A549 (cell line): ENCODE measurements at regions not wholly inside any gene's neighbourhood (a gene's known extent, or its start where the extent isn't known, plus 50 kb on each side); places are given as distances from the start of the nearest gene placed in this dataset.

Experiments
- ATAC-seq, 2 experiments: fragments of 200-7000 bp in 1 of 2; fragments of >200 bp in 1 of 2; cut with Nextera tagmentation in 1 of 2; cut with Tn5 transposase in 1 of 2; 3 replicates each; pipeline versions ENCODE4 v1.8.0 to v1.9.1; 2018 to 2020; ENCODE audit warnings: mild to moderate bottlenecking in 1 of 2, moderate library complexity in 1 of 2
- CTCF ChIA-PET: fragments of 300-600 bp; sonication (Branson Sonifier 250); formaldehyde crosslinking; extraction: SDS; loops from one replicate; lab custom pipeline; 2021; ENCODE audit warnings: antibody characterized with exemption, inconsistent platforms; lab: Yijun Ruan, JAX
- POLR2A ChIA-PET: fragments of 350-600 bp; formaldehyde crosslinking; extraction: SDS; loops from one replicate; lab custom pipeline; 2021; ENCODE audit warnings: antibody characterized with exemption, inconsistent platforms; lab: Yijun Ruan, JAX
- DNase-seq, 2 experiments: peaks; one replicate each; pipeline versions ENCODE4 v3.0.0 to v3.0.0-alpha.2; 2011 to 2016; ENCODE audit warnings: low read depth in 1 of 2, low spot score in 1 of 2
- FAIRE-seq: peaks from 2 replicates; lab custom pipeline; 2011; peaks lifted over from hg19 to GRCh38; lab: Jason Lieb, UNC
- H3K27ac ChIP-seq, 2 experiments: fragments of >200 bp; sonication (Bioruptor Twin); formaldehyde crosslinking; 3 replicates each; pipeline ENCODE4 v1.5.1; 2016 to 2017
- H3K4me1 ChIP-seq: fragments of >200 bp; sonication (Bioruptor Twin); formaldehyde crosslinking; 3 replicates; pipeline ENCODE4 v1.6.1; 2016
- H3K4me2 ChIP-seq: fragments of >200 bp; sonication (Bioruptor Twin); formaldehyde crosslinking; 3 replicates; pipeline ENCODE4 v1.6.1; 2016
- H3K4me3 ChIP-seq: fragments of >200 bp; sonication (Bioruptor Twin); formaldehyde crosslinking; 3 replicates; pipeline ENCODE4 v1.5.1; 2016
- H3K9me3 ChIP-seq: fragments of >200 bp; sonication (Bioruptor Twin); formaldehyde crosslinking; 3 replicates; pipeline ENCODE4 v1.6.1; 2016
- BCL3 ChIP-seq: fragments of >200 bp; sonication (Bioruptor Twin); formaldehyde crosslinking; IDR thresholded peaks from 3 replicates; pipeline ENCODE4 v1.6.1; 2016
- CBX8 ChIP-seq: fragments of 200-600 bp; sonication (generic); IDR thresholded peaks from 2 replicates; pipeline ENCODE4 v1.6.1; 2016
- CHD4 ChIP-seq: fragments of 200-600 bp; sonication (generic); IDR thresholded peaks from 2 replicates; pipeline ENCODE4 v1.6.1; 2016; ENCODE audit warnings: antibody characterized with exemption, mild to moderate bottlenecking, borderline replicate concordance
- EHF ChIP-seq: fragments of 250-450 bp; sonication (Bioruptor Pico); IDR thresholded peaks from 2 replicates; pipeline ENCODE4 v1.5.0; 2020; ENCODE audit warnings: mild to moderate bottlenecking
- EHMT2 ChIP-seq: fragments of 200-600 bp; sonication (generic); IDR thresholded peaks from 2 replicates; pipeline ENCODE4 v1.6.1; 2016; ENCODE audit warnings: antibody characterized with exemption, low read depth, mild to moderate bottlenecking, moderate library complexity
- EP300 ChIP-seq, 2 experiments: fragments of >200 bp; sonication (Bioruptor Twin); formaldehyde crosslinking; IDR thresholded peaks; 2 replicates in 1 of 2; 3 replicates in 1 of 2; pipeline ENCODE4 v1.6.1; 2016 to 2017
- FOXS1 ChIP-seq: fragments of 250-450 bp; sonication (Bioruptor Pico); IDR thresholded peaks from 2 replicates; pipeline ENCODE4 v1.5.0; 2020; ENCODE audit warnings: mild to moderate bottlenecking, moderate library complexity
- HES2 ChIP-seq: fragments of >200 bp; sonication (Bioruptor Twin); formaldehyde crosslinking; IDR thresholded peaks from 2 replicates; pipeline ENCODE4 v1.6.1; 2016
- HEYL ChIP-seq: fragments of 250-450 bp; sonication (Bioruptor Pico); IDR thresholded peaks from 2 replicates; pipeline ENCODE4 v1.8.0; 2021; ENCODE audit warnings: mild to moderate bottlenecking, moderate library complexity
- HMGXB4 ChIP-seq: fragments of 250-450 bp; sonication (Bioruptor Pico); IDR thresholded peaks from 2 replicates; pipeline ENCODE4 v1.5.0; 2021; ENCODE audit warnings: mild to moderate bottlenecking, moderate library complexity, borderline replicate concordance
- HOXA7 ChIP-seq: fragments of 250-450 bp; sonication (Bioruptor Pico); IDR thresholded peaks from 2 replicates; pipeline ENCODE4 v1.5.0; 2020; ENCODE audit warnings: mild to moderate bottlenecking, moderate library complexity
- HOXB13 ChIP-seq: fragments of 250-450 bp; sonication (Bioruptor Pico); IDR thresholded peaks from 2 replicates; pipeline ENCODE4 v1.5.0; 2020; ENCODE audit warnings: low read depth, mild to moderate bottlenecking, moderate library complexity
- HOXB5 ChIP-seq: fragments of 250-450 bp; sonication (Bioruptor Pico); IDR thresholded peaks from 2 replicates; pipeline ENCODE4 v1.5.0; 2020; ENCODE audit warnings: mild to moderate bottlenecking, moderate library complexity
- JUN ChIP-seq, 2 experiments: fragments of >200 bp; sonication (Bioruptor Twin); formaldehyde crosslinking; IDR thresholded peaks; 2 replicates in 1 of 2; 3 replicates in 1 of 2; pipeline ENCODE4 v1.6.1; 2016 to 2017
- JUNB ChIP-seq: fragments of >200 bp; sonication (Bioruptor Twin); formaldehyde crosslinking; IDR thresholded peaks from 2 replicates; pipeline ENCODE4 v1.6.1; 2016
- KDM1A ChIP-seq: fragments of 200-600 bp; sonication (generic); IDR thresholded peaks from 2 replicates; pipeline ENCODE4 v1.6.1; 2016; ENCODE audit warnings: low read depth, mild to moderate bottlenecking
- KDM5A ChIP-seq: fragments of 200-600 bp; sonication (generic); IDR thresholded peaks from 2 replicates; pipeline ENCODE4 v1.6.1; 2016; ENCODE audit warnings: antibody characterized with exemption, mild to moderate bottlenecking
- MAFK ChIP-seq: fragments of 450-650 bp; IDR thresholded peaks from 2 replicates; pipeline ENCODE4 v1.6.1; 2014; ENCODE audit not compliant: partially characterized antibody
- POLR2AphosphoS2 ChIP-seq: conservative IDR thresholded peaks from 2 replicates; pipeline ENCODE4 v1.6.1; 2012; ENCODE audit warnings: low read length, improper control_type of control experiment, inconsistent platforms
- RAD21 ChIP-seq, 2 experiments: fragments of >200 bp in 1 of 2; sonication (Bioruptor Twin) in 1 of 2; formaldehyde crosslinking in 1 of 2; IDR thresholded peaks in 1 of 2; conservative IDR thresholded peaks in 1 of 2; 2 replicates in 1 of 2; 3 replicates in 1 of 2; pipeline ENCODE4 v1.6.1; 2012 to 2018; ENCODE audit warnings: inconsistent platforms in 1 of 2
- RCOR1 ChIP-seq: fragments of 150-350 bp; IDR thresholded peaks from 2 replicates; pipeline ENCODE4 v1.6.1; 2014; ENCODE audit warnings: antibody characterized with exemption, low read length, low read depth
- REST ChIP-seq: fragments of 200-600 bp; sonication (generic); IDR thresholded peaks from 2 replicates; pipeline ENCODE4 v1.6.1; 2016; ENCODE audit warnings: antibody characterized with exemption, mild to moderate bottlenecking, moderate library complexity
- RFX5 ChIP-seq: fragments of 450-650 bp; IDR thresholded peaks from 2 replicates; pipeline ENCODE4 v1.7.1; 2014; ENCODE audit warnings: antibody characterized with exemption, mild to moderate bottlenecking, moderate library complexity
- TP53 ChIP-seq: fragments of 250-450 bp; sonication (Bioruptor Pico); IDR thresholded peaks from 2 replicates; pipeline ENCODE4 v1.5.0; 2021; ENCODE audit warnings: mild to moderate bottlenecking, moderate library complexity
- ZFP36 ChIP-seq: fragments of 450-650 bp; IDR thresholded peaks from 2 replicates; pipeline ENCODE4 v1.6.1; 2014; ENCODE audit warnings: borderline replicate concordance; ENCODE audit not compliant: partially characterized antibody
- ZSCAN20 ChIP-seq: fragments of 250-450 bp; sonication (Bioruptor Pico); IDR thresholded peaks from 2 replicates; pipeline ENCODE4 v1.8.0; 2022; ENCODE audit warnings: mild to moderate bottlenecking, moderate library complexity
- WGBS: methylation state at CpG from one replicate; pipeline ENCODE4 v1.1.6; 2017; ENCODE audit errors: missing lambda C conversion rate; 5-methylcytosine and 5-hydroxymethylcytosine counted together
- TF ChIP-seq, protein P1 (sequence below): IDR thresholded peaks from 2 replicates; pipeline ENCODE4 v1.6.1; 2012; ENCODE audit warnings: low read depth, borderline replicate concordance

- ChIA-PET POLR2A (no interaction called here), CTCF (interaction anchor here (0.6 kb wide), 1 partner anchor 541 kb away, joined by 3 read pairs; no protein-coding TSS in a partner anchor)
- H3K4me3 ChIP-seq, result no peak overlapping the region
- H3K27ac ChIP-seq, result no peak overlapping the region
- no peak for DNase-seq
- FAIRE-seq, result no peak
- no peak for TF ChIP-seq CBX8
- TF ChIP-seq TP53 (CRISPR knock-in tag), result no peak
- no peak for TF ChIP-seq JUN (IDR thresholded peaks at IDR 0.05)
- TF ChIP-seq POLR2AphosphoS2, result no peak
- no peak for TF ChIP-seq RAD21 (conservative IDR thresholded peaks at IDR 0.05 in 1 of 2, IDR thresholded peaks at IDR 0.05 in 1 of 2)
- no peak for TF ChIP-seq HMGXB4 (CRISPR knock-in tag)
- TF ChIP-seq MAFK, result no peak
- no peak for TF ChIP-seq ZFP36
- TF ChIP-seq HES2, result no peak
- TF ChIP-seq FOXS1 (CRISPR knock-in tag), result no peak
- TF ChIP-seq ZSCAN20 (CRISPR knock-in tag), result no peak
- TF ChIP-seq HEYL, result no peak
- no peak for TF ChIP-seq HOXA7 (CRISPR knock-in tag)
- no peak for TF ChIP-seq REST
- no peak for TF ChIP-seq JUNB
- TF ChIP-seq RFX5, result no peak
- no peak for TF ChIP-seq HOXB13
- TF ChIP-seq, protein P1, sequence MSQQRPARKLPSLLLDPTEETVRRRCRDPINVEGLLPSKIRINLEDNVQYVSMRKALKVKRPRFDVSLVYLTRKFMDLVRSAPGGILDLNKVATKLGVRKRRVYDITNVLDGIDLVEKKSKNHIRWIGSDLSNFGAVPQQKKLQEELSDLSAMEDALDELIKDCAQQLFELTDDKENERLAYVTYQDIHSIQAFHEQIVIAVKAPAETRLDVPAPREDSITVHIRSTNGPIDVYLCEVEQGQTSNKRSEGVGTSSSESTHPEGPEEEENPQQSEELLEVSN, result no peak
- no peak for TF ChIP-seq EHMT2
- TF ChIP-seq KDM1A, result no peak
- 9% methylated on average over 2 of the region's 2 CpGs for WGBS
- no peak for ATAC-seq
- no peak overlapping the region for H3K4me2 ChIP-seq
- H3K4me1 ChIP-seq, result no peaks in the 10 kb centered on the region
- no peaks in the 10 kb centered on the region for H3K9me3 ChIP-seq
Measured at GRCh38 chr7:21192657-21193056, 235.2 kb upstream of the SP4 start.

DNA sequence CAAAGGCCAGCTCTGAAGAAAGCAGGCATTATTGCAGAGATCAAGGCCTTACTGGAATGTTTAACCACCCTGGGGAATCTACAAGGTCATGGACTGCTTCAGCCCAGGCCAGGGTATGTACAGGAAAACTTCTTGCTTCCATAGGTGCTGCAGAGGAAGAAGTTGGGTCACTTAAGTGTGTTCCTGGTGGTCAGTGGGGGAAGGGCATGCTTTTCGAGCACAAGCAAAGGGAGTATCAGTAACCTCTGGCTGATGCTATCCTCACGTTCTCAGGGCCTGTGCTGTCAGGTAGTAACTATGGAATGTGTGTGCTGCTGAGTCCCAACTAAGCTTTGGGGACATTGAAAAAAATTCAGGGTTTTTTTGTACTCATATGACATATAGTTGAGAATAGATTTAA, 234.0 kb upstream of the SP4 start:
- H3K9me3 ChIP-seq, result no peaks in the 10 kb centered on the region
- ChIA-PET CTCF (no interaction called here), POLR2A (no interaction called here)
- ATAC-seq, result no peak
- H3K4me1 ChIP-seq, result no peaks in the 10 kb centered on the region
- H3K27ac ChIP-seq, result no peak overlapping the region
- DNase-seq, result no peak
- WGBS, result 4% methylated on average over 2 of the region's 2 CpGs
- H3K4me3 ChIP-seq, result no peak overlapping the region
- no peak overlapping the region for H3K4me2 ChIP-seq
- FAIRE-seq, result no peak
- TF ChIP-seq HOXB5, result no peak
- TF ChIP-seq HOXA7 (CRISPR knock-in tag), result no peak
- no peak for TF ChIP-seq RCOR1
- no peak for TF ChIP-seq BCL3
- TF ChIP-seq ZFP36, result no peak
- no peak for TF ChIP-seq CHD4
- no peak for TF ChIP-seq REST
- no peak for TF ChIP-seq EHF (CRISPR knock-in tag)
- TF ChIP-seq KDM5A, result no peak
- TF ChIP-seq HES2, result no peak
- TF ChIP-seq RAD21 (conservative IDR thresholded peaks at IDR 0.05 in 1 of 2, IDR thresholded peaks at IDR 0.05 in 1 of 2), result no peak
- no peak for TF ChIP-seq TP53 (CRISPR knock-in tag)
- no peak for TF ChIP-seq EP300 (IDR thresholded peaks at IDR 0.05)
